HEK293T (cell line): ENCODE measurements at regions not wholly inside any gene's neighbourhood (a gene's known extent, or its start where the extent isn't known, plus 50 kb on each side); places are given as distances from the start of the nearest gene placed in this dataset.
"Not testable (repeated sequence)": the region's sequence is repeated elsewhere in the genome, so short reads cannot be mapped to it uniquely, and the experiment has no call there.

ENCODE experiments used
- ARNT ChIP-seq: fragments of 450-650 bp; IDR thresholded peaks from 2 replicates; pipeline ENCODE4 v1.6.1; 2017; ENCODE audit warnings: mild to moderate bottlenecking
- BHLHE40 ChIP-seq: fragments of 450-650 bp; IDR thresholded peaks from 2 replicates; pipeline ENCODE4 v1.6.1; 2016; ENCODE audit warnings: mild to moderate bottlenecking, moderate library complexity, borderline replicate concordance
- CTBP1 ChIP-seq: fragments of 450-650 bp; IDR thresholded peaks from 2 replicates; pipeline ENCODE4 v1.6.1; 2016; ENCODE audit warnings: borderline replicate concordance
- ELF4 ChIP-seq: fragments of 450-650 bp; IDR thresholded peaks from 2 replicates; pipeline ENCODE4 v1.6.1; 2017; ENCODE audit warnings: antibody characterized with exemption
- FOXA1 ChIP-seq: fragments of 450-650 bp; IDR thresholded peaks from 2 replicates; pipeline ENCODE4 v1.6.1; 2016; ENCODE audit warnings: mild to moderate bottlenecking
- FOXM1 ChIP-seq: fragments of 450-650 bp; IDR thresholded peaks from 2 replicates; pipeline ENCODE4 v1.6.1; 2017; ENCODE audit warnings: mild to moderate bottlenecking, borderline replicate concordance
- L3MBTL2 ChIP-seq: fragments of 450-650 bp; conservative IDR thresholded peaks from 2 replicates; pipeline ENCODE4 v1.6.1; 2016; ENCODE audit warnings: mild to moderate bottlenecking
- LEF1 ChIP-seq: fragments of 450-650 bp; IDR thresholded peaks from 2 replicates; pipeline ENCODE4 v1.6.1; 2017; ENCODE audit warnings: mild to moderate bottlenecking, borderline replicate concordance
- NFRKB ChIP-seq: fragments of 450-650 bp; IDR thresholded peaks from 2 replicates; pipeline ENCODE4 v1.6.1; 2016; ENCODE audit warnings: mild to moderate bottlenecking, moderate library complexity
- PKNOX1 ChIP-seq: fragments of 450-650 bp; IDR thresholded peaks from 2 replicates; pipeline ENCODE4 v1.6.1; 2016
- SP1 ChIP-seq: fragments of 450-650 bp; IDR thresholded peaks from 2 replicates; pipeline ENCODE4 v1.6.1; 2017
- TARDBP ChIP-seq: fragments of 450-650 bp; IDR thresholded peaks from 2 replicates; pipeline ENCODE4 v1.6.1; 2016
- ZNF384 ChIP-seq: fragments of 450-650 bp; IDR thresholded peaks from 2 replicates; pipeline ENCODE4 v1.6.1; 2016

- not testable (repeated sequence) for TF ChIP-seq ZNF384, ELF4, SP1, FOXM1, BHLHE40, TARDBP, ARNT, LEF1, CTBP1, L3MBTL2, NFRKB, FOXA1, PKNOX1
Measured at GRCh38 chr12:73001806-73002205, 729.6 kb downstream of the TRHDE start.
